SHP77 (cell line): ENCODE measurements at regions not wholly inside any gene's neighbourhood (a gene's known extent, or its start where the extent isn't known, plus 50 kb on each side); places are given as distances from the start of the nearest gene placed in this dataset.
"Not testable (repeated sequence)": the region's sequence is repeated elsewhere in the genome, so short reads cannot be mapped to it uniquely, and the experiment has no call there.

Source experiments
- DNase-seq, 2 experiments: peaks; one replicate each; lab custom pipeline; 2025; lab: John Stamatoyannopoulos, UW

GRCh38 chr13:99774644-99775043, 196.9 kb downstream of the ZIC5 start:
- DNase-seq, result no peak

- DNase-seq, result peak in 1 of 2 experiments; percentile 15
Measured at GRCh38 chr13:99768986-99769385, 202.6 kb downstream of the ZIC5 start.

- DNase-seq, result peak; percentile 68 to 79
Measured at GRCh38 chr13:99766641-99767045, 204.9 kb downstream of the ZIC5 start.

- DNase-seq, result no peak
Measured at GRCh38 chr13:99765869-99766268, 205.7 kb downstream of the ZIC5 start.

GRCh38 chr13:99760456-99760855, 211.1 kb downstream of the ZIC5 start:
- DNase-seq, result no peak

GRCh38 chr13:99759163-99759552, 212.4 kb downstream of the ZIC5 start:
- no peak for DNase-seq

- peak in 1 of 2 experiments; percentile 26 for DNase-seq
Measured at GRCh38 chr13:99758460-99759162, 213.0 kb downstream of the ZIC5 start.

- no peak for DNase-seq
Measured at GRCh38 chr13:99757756-99758459, 213.7 kb downstream of the ZIC5 start.

GRCh38 chr13:99756281-99756680, 215.3 kb downstream of the ZIC5 start:
- no peak for DNase-seq

GRCh38 chr13:99754750-99755149, 216.8 kb downstream of the ZIC5 start:
- DNase-seq, result not testable (repeated sequence)

- DNase-seq, result no peak
Measured at GRCh38 chr13:99752373-99752772, 219.2 kb downstream of the ZIC5 start.

- no peak for DNase-seq
Measured at GRCh38 chr13:99751517-99752199, 219.9 kb downstream of the ZIC5 start.

GRCh38 chr13:99750951-99751350, 220.6 kb downstream of the ZIC5 start:
- no peak for DNase-seq

GRCh38 chr13:99749271-99750019, 222.1 kb downstream of the ZIC5 start:
- DNase-seq, result no peak

GRCh38 chr13:99747403-99747710, 224.2 kb downstream of the ZIC5 start:
- DNase-seq, result no peak

GRCh38 chr13:99746637-99747402, 224.7 kb downstream of the ZIC5 start:
- DNase-seq, result no peak

GRCh38 chr13:99743094-99743493, 228.5 kb downstream of the ZIC5 start:
- DNase-seq, result no peak

GRCh38 chr13:99741960-99742359, 229.6 kb downstream of the ZIC5 start:
- no peak for DNase-seq

- no peak for DNase-seq
Measured at GRCh38 chr13:99740251-99740979, 231.2 kb downstream of the ZIC5 start.

- no peak for DNase-seq
Measured at GRCh38 chr13:99738626-99739025, 232.9 kb downstream of the ZIC5 start.
